HepG2 (cell line): ENCODE measurements at regions not wholly inside any gene's neighbourhood (a gene's known extent, or its start where the extent isn't known, plus 50 kb on each side); places are given as distances from the start of the nearest gene placed in this dataset.

ENCODE experiments used
- ATAC-seq: fragments of 200-7000 bp; cut with Tn5 transposase; 3 replicates; pipeline ENCODE4 v1.9.1; 2020; ENCODE audit warnings: mild to moderate bottlenecking, moderate library complexity
- BruUV-seq: library from RNA; stranded (reverse); fragments of 400-500 nt; replicated peaks from 2 replicates; lab custom pipeline; 2021; lab: Mats Ljungman, UMichigan
- CTCF ChIA-PET: fragments of 300-600 bp; formaldehyde crosslinking; extraction: SDS; loops from one replicate; lab custom pipeline; 2021; ENCODE audit warnings: low total read pairs, inconsistent platforms, low intra/inter-chr PET ratio; lab: Yijun Ruan, JAX
- POLR2A ChIA-PET: fragments of 350-600 bp; sonication (Branson Sonifier 250); formaldehyde crosslinking; loops from one replicate; lab custom pipeline; 2020; ENCODE audit warnings: antibody characterized with exemption, inconsistent platforms; lab: Yijun Ruan, JAX
- DNase-seq: peaks from one replicate; pipeline ENCODE4 v3.0.0-alpha.2; 2015; ENCODE audit warnings: low spot score
- FAIRE-seq: peaks from 3 replicates; lab custom pipeline; 2011; peaks lifted over from hg19 to GRCh38; lab: Jason Lieb, UNC
- H2AFZ ChIP-seq: one replicate; pipeline ENCODE4 v1.6.1; 2011; ENCODE audit warnings: low read length, inconsistent platforms
- H3K27ac ChIP-seq: fragments of 300-600 bp; 3 replicates; pipeline ENCODE4 v1.8.0; 2011; ENCODE audit warnings: mixed run types, mild to moderate bottlenecking, mixed read lengths, low read length, inconsistent platforms; ENCODE audit not compliant: insufficient read depth; ENCODE audit errors: extremely low read length
- H3K27me3 ChIP-seq, 2 experiments: fragments of 200-600 bp in 1 of 2; 2 replicates in 1 of 2; 3 replicates in 1 of 2; pipeline versions ENCODE4 v1.6.0 to v1.8.0; 2011; ENCODE audit warnings: low read length in 2 of 2, mild to moderate bottlenecking in 2 of 2, moderate library complexity in 2 of 2, inconsistent platforms in 1 of 2; ENCODE audit not compliant: insufficient read depth in 2 of 2, control insufficient read depth in 1 of 2
- H3K36me3 ChIP-seq, 2 experiments: fragments of 200-600 bp in 1 of 2; replicated peaks in 1 of 2; 2 replicates in 1 of 2; 3 replicates in 1 of 2; pipeline versions ENCODE4 v1.5.1 to v1.8.0; 2011; ENCODE audit warnings: low read length in 2 of 2, inconsistent platforms in 1 of 2; ENCODE audit not compliant: insufficient read depth in 2 of 2, control insufficient read depth in 1 of 2
- H3K4me1 ChIP-seq: 2 replicates; pipeline ENCODE4 v1.5.1; 2012; ENCODE audit warnings: low read length, inconsistent platforms; ENCODE audit not compliant: insufficient read depth
- H3K4me2 ChIP-seq: 2 replicates; pipeline ENCODE4 v1.6.0; 2011; ENCODE audit warnings: low read depth, low read length, inconsistent platforms
- H3K4me3 ChIP-seq, 3 experiments: fragments of 200-600 bp in 1 of 3; sonication (generic), shearing (Covaris generic) in 1 of 3; replicated peaks in 1 of 3; 2 replicates each; pipeline ENCODE4 v1.5.1; 2011 to 2016; ENCODE audit warnings: low read length in 3 of 3, inconsistent platforms in 2 of 3, low read depth in 2 of 3, mild to moderate bottlenecking in 2 of 3, control low read depth in 1 of 3, mixed read lengths in 1 of 3; ENCODE audit not compliant: insufficient read depth in 1 of 3
- H3K79me2 ChIP-seq: one replicate; pipeline ENCODE4 v1.6.1; 2011; ENCODE audit warnings: low read length, inconsistent platforms; ENCODE audit not compliant: insufficient read depth
- H3K9ac ChIP-seq: 2 replicates; pipeline ENCODE4 v1.6.0; 2011; ENCODE audit warnings: mild to moderate bottlenecking, low read depth, low read length, inconsistent platforms; ENCODE audit not compliant: insufficient read depth
- H3K9me3 ChIP-seq: 2 replicates; pipeline ENCODE4 v1.5.1; 2012; ENCODE audit warnings: mild to moderate bottlenecking, low read length
- H4K20me1 ChIP-seq: 2 replicates; pipeline ENCODE4 v1.6.0; 2011; ENCODE audit warnings: inconsistent platforms, mild to moderate bottlenecking, low read length, moderate library complexity; ENCODE audit not compliant: insufficient read depth
- EZH2 ChIP-seq: conservative IDR thresholded peaks from 2 replicates; pipeline ENCODE4 v1.6.1; 2012; ENCODE audit warnings: mild to moderate bottlenecking, low read depth, low read length, moderate library complexity
- YY1 ChIP-seq: IDR thresholded peaks from 2 replicates; pipeline ENCODE4 v1.6.1; 2011; ENCODE audit warnings: low read length, low read depth, moderate library complexity, mild to moderate bottlenecking; ENCODE audit not compliant: insufficient read depth, insufficient replicate concordance
- WGBS: methylation state at CpG from one replicate; pipeline ENCODE4 v1.1.6; 2017; ENCODE audit warnings: low lambda C conversion rate; 5-methylcytosine and 5-hydroxymethylcytosine counted together
- in situ Hi-C: cut with HindIII; loops from 2 replicates; pipeline ENCODE4 v1.10.0; 2017; ENCODE audit warnings: low pct_unique_long_range_greater_than_20kb; ENCODE audit not compliant: extremely low pct_ligation_motif_present
- intact Hi-C: fragments of 100-400 bp; cut with micrococcal nuclease; formaldehyde crosslinking; loops from one replicate; pipeline ENCODE4 v1.10.0; 2022; ENCODE audit not compliant: unreplicated experiment
- TF ChIP-seq, protein P1 (sequence below): IDR thresholded peaks from 2 replicates; pipeline ENCODE4 v1.6.1; 2018; ENCODE audit warnings: missing genetic modification reagents, mild to moderate bottlenecking, missing compliant biosample characterization
- TF ChIP-seq, protein P2 (sequence below): fragments of 450-650 bp; IDR thresholded peaks from 2 replicates; pipeline ENCODE4 v1.6.1; 2016

DNA sequence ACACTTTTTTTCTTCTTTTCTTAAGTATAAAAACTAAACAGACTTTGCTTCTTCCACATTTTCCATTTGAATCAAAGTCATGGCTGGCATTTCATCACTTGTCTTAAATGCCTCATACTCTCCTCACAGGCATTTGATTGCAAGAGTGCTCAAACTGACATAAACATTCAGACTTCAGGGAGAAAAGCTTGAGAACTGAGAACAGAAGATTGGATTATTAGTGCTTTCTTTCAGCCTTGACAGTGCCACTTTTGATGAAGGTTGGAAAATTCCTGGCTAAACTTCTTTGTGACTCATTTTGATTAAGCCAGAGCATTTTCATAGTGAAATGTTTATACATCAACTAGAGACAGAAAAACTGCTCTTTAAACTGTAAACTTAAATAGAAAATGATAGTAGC lies 544.4 kb downstream of the DIPK2A start (continued):
- TF ChIP-seq, protein P1, sequence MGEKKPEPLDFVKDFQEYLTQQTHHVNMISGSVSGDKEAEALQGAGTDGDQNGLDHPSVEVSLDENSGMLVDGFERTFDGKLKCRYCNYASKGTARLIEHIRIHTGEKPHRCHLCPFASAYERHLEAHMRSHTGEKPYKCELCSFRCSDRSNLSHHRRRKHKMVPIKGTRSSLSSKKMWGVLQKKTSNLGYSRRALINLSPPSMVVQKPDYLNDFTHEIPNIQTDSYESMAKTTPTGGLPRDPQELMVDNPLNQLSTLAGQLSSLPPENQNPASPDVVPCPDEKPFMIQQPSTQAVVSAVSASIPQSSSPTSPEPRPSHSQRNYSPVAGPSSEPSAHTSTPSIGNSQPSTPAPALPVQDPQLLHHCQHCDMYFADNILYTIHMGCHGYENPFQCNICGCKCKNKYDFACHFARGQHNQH (CRISPR knock-in tag) = no peak
- TF ChIP-seq YY1 = no peak
- TF ChIP-seq, all 625 proteins: peak for 0

DNA sequence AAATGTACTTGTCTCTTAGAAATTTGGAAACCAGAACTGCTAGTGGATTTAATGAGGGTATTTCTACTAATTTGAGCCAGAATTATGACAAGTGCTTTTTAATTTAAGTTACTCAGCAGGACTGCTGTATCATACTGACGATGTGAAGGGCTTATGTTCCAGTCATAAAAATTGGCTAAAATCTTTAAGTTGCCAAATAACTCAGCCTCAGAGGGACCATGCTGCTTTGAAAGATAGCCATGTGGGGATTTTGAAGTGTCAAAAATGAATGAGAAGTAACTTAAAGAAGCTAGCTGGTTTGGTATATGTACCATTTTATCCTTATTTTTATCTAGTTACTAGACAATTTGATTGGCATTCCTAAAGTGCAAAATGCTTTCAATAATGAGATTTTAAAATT lies 545.0 kb downstream of the DIPK2A start:
- H3K9me3 ChIP-seq = no peaks in the 10 kb centered on the region
- no peak overlapping the region for H3K4me2 ChIP-seq
- in situ Hi-C loops = no loop called here
- H4K20me1 ChIP-seq = no peaks in the 10 kb centered on the region
- H2AFZ ChIP-seq = no peak overlapping the region
- intact Hi-C loops = no loop called here
- 0% methylated on average over 1 of the region's 1 CpG for WGBS
- POLR2A ChIA-PET = no interaction called here
- H3K36me3 ChIP-seq = no peaks in the 10 kb centered on the region
- H3K27ac ChIP-seq = no peak overlapping the region
- H3K9ac ChIP-seq = no peak overlapping the region
- CTCF ChIA-PET = no interaction called here
- ATAC-seq (no peak), FAIRE-seq (no peak), DNase-seq (no peak)
- TF ChIP-seq, protein P2, sequence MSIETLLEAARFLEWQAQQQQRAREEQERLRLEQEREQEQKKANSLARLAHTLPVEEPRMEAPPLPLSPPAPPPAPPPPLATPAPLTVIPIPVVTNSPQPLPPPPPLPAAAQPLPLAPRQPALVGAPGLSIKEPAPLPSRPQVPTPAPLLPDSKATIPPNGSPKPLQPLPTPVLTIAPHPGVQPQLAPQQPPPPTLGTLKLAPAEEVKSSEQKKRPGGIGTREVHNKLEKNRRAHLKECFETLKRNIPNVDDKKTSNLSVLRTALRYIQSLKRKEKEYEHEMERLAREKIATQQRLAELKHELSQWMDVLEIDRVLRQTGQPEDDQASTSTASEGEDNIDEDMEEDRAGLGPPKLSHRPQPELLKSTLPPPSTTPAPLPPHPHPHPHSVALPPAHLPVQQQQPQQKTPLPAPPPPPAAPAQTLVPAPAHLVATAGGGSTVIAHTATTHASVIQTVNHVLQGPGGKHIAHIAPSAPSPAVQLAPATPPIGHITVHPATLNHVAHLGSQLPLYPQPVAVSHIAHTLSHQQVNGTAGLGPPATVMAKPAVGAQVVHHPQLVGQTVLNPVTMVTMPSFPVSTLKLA = peak; percentile 65
- TF ChIP-seq EZH2 = no peak
- no peak overlapping the region for H3K4me3 ChIP-seq
- no peaks in the 10 kb centered on the region for H3K27me3 ChIP-seq
- no TSS peak for BruUV-seq
- no peaks in the 10 kb centered on the region for H3K4me1 ChIP-seq
- no peaks in the 10 kb centered on the region for H3K79me2 ChIP-seq
